ENCODE measurements at regions not wholly inside any gene's neighbourhood (a gene's known extent, or its start where the extent isn't known, plus 50 kb on each side); places are given as distances from the start of the nearest gene placed in this dataset.
A peak's percentile ranks its signal among the peaks of the same experiment; 100 is the strongest.

DNA sequence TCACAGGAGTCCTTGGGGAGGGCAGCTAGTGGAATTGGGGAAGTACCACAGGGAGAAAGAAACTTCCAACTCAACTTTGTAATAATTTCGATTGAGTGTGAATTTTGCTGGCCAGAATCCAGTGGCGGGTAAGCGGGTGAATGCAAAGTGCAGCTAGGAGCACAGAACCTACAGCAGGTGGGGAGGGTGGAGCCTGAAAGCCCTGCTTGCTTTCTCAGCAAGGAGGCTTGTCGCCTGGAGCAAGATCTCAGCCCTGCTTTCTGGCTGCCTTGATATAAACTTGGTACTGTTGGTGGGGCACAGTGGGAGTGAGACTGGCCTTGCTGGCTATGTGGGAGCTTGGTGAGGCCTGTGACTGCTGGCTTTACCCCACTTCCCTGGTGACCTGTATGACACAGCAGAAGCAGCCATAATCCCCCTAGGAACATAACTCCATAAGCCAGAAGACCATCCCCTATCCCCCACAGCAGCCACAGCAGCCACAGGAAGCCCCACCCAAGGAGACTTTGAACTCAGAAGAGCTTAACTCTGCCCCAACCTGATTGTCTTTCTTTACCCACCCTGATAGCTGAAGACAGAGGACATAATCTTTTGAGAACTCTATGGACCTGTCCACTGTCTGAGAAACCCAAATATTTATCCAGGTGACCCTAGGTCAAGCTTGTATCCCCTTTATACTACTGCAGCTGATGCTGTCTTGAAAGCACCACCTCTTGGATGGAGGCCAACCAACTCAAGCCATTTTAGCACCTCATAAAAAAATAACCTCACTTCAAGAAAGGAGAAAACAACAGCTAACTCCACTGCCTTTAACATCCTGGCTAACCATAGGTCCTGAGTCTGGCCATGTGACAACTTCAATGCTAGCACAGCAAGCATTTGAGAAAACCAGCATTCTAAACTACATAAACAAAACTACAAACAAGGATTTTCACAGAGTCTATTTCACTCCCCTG lies 87.2 kb upstream of the PDE5A start:
- no peak for DNase-seq (ENCODE audit: low read depth in 2 of 2)

DNA sequence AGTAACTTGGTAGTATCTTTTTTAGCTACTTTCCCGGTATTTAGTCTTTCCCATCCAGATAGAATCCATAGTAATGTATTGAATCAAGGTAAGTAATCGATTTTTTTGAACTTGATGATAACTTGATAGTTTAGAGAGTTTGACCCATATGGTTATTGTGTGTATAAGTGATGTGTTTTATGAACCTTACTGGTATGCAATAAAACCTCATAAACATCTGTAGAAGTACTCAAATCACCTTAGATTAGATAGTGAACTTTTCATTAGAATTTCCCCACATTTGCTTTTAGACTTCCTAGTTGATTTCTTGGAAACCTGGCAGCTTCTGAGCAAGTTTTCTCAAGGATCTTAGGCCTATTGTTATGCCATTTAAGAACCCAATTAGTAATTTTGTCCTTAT lies 80.8 kb upstream of the PDE5A start:
- DNase-seq (ENCODE audit: low read depth in 2 of 2): no peak

DNA sequence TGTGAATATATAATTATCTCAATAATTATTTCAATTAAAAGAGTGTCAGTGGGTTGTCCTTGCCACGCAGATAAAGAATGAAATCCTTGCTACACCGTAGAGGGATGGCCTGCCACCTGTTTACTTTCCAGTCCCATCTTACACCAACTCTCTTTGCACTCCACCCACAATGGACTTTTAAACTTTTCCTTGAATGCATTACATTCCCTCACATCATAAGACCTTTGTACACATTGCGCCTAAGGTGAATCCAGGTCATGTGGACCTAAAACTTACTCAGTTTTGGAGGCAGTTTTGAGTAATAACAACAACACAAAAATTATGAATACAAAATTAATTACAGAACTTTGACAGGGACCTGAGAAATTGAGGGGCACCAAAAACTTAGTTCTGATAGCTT lies 78.7 kb upstream of the PDE5A start:
- DNase-seq (ENCODE audit: low read depth in 2 of 2): no peak

DNA sequence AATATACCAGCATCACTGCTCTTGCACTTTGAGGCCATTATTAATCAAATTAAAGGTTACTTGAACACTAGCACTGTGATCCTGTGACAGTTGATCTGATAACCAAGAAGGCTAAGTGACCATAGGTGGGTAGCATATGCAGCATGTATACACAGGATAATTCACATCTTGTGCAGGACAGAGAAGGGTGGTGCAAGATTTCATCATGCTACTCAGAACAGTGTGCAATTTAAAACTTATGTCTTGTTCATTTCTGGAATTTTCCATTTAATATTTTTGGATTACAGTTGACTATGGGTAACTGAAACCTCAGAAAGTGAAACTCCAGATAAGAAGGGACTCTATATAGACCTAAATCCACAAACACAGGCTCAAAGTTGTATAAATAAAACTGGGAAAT lies 78.2 kb upstream of the PDE5A start:
- DNase-seq (ENCODE audit: low read depth in 2 of 2): no peak

DNA sequence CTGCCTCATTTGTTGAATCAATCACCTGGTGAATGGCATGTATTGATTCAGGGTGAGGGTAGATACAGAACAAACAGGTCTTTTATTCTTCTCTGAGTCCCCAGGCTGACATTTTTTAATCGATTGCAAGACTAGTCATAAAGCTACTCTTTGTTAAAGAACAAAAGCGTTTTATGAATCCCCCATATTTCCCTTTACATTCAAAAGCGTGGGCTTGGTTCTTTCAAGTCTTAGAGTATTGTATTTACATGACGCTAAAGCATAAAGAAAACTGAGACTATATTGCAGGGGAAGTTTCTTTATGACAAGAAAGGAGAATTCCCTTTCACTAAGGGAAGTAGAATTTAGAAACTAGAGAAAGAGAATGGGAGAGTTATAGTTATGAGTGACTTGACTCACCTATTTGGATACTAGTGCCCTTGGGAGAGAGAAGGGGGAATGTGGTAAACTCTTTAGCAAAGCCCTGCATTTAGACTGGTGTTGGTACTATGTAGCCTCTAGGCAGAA lies 69.3 kb upstream of the PDE5A start:
- no peak for DNase-seq (ENCODE audit: low read depth in 2 of 2)

DNA sequence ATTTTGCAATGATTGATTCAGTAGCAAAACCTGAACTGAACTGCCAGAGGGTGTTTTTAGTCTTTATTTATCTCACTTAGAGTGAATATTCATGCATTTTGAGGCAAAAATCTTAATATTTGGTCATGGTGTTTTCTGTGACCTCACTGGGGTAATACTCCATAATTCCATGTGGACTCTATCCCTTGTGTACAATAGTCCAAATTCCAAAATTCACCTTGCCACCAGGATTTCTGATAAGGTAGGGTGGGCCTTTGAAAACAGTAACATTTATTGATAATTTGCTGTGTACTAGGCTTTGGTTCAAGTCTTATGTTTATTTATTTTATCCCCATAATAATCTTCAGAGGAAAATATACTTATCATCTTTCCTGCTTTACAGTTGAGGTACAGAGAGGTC lies 68.4 kb upstream of the PDE5A start:
- DNase-seq (ENCODE audit: low read depth in 2 of 2): no peak

DNA sequence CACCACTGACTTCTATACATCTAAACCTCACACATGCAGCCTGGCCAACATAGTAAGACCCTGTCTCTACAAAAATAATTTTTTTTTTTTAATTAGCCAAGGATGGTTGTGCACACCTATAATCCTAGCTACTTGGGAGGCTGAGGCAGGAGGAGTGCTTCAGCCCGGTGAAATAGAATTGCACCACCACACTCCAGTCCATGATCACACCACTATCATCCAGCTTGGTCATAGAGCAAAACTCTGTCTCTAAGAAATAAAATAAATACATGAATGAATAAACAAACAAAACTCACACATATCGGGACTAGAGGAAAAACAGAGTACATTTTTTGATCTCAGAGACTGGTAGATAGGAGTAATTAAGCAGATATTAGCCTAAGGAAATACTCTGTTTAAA lies 66.6 kb upstream of the PDE5A start:
- DNase-seq (ENCODE audit: low read depth in 2 of 2): no peak

DNA sequence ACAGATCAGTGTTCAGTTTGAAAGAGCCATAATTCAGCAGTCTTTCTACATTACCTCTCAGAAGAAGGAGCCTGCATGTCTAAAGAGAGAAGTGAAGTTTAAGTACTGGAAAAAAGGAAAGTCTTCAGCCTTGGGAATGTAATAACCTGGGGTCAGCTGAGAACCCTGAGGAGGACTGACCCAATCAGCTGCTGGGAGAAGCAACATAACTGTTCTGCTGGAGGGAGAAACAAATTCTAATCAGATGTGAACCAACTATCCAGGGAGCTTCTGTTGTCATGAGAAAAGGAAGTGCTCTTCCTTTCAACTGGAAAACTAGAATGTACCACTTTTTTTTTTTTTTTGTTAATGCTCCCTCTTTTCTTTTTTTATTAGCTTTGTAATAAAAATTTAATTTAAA lies 64.5 kb upstream of the PDE5A start:
- DNase-seq (ENCODE audit: low read depth in 2 of 2): peak in 1 of 2 donors; percentile 4

DNA sequence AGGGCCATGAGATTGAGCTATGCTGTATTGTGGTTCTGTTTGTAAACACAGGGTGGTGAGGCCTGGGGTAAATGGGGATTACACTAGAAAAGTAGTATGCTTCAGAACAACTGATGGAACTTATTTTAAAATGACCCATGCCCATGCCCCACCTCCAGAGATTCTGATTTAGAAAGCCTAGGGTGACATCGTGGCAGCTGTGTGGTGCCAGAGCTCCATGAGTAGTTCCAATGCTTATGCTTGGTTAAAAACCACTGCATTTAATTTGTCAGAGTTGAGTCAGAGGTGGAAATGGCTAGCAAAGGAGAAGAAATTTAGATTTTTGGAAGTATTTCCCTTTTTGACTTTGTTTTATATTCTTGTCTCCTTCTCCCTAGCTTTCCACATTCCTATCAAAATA lies 63.4 kb upstream of the PDE5A start:
- no peak for DNase-seq (ENCODE audit: low read depth in 2 of 2)

DNA sequence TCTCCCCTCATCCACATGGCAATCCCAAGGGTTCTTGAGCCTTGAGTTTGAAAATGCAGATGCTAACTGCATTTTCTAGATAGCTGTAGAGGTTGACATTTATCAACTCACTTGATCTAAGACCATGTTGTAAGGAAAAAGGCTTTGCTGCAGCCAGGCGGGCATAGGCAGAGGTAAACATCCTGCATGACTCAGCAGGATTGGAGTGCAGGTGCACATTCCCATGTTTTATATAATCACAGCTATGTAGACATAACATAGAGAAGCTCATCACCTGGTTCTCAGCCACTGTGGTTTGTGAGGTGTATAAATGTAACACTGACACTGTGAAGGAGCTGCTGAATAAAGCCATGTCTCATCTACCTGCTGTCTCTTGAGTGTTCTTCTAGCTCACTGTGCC lies 62.3 kb upstream of the PDE5A start:
- peak; percentile 11 to 14 for DNase-seq (ENCODE audit: low read depth in 2 of 2)

DNA sequence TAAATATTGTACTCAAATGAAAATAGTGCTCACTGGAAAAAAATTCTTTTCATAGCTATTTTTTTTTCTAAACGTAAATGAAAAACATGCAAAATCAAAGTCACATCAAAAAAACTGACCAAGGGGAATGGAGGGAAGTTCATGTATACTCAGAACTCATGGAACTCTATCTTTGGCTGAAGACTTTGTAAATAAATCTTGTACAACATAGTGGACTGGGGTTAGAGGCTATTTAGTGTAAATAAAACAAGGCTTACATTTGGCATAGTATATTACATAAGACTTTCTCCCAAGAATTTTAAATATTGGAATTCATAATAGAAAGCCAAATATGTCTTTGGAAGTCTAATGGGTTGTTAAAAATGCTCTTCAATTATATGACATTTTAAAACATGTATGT lies 59.8 kb upstream of the PDE5A start:
- DNase-seq (ENCODE audit: low read depth in 2 of 2): no peak

DNA sequence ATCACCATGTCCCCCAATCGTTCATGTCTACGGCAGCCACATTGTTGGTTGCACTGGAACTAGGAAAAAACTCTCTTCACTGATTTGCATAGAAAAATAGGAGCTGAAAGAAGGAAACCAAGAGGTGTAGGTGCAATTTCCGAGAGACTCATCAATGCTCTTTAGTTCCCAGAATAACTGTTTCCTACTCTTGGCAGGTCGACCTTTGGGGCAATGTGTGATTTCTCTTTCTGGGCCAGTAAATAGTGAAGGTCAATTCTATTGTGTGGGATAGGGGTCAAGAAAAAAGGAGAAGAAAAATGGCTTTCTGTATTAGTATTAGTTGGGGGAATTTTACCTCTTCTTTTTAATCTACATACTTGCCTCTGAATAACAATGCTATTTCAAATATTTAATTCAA lies 55.9 kb upstream of the PDE5A start:
- DNase-seq (ENCODE audit: low read depth in 2 of 2): no peak

DNA sequence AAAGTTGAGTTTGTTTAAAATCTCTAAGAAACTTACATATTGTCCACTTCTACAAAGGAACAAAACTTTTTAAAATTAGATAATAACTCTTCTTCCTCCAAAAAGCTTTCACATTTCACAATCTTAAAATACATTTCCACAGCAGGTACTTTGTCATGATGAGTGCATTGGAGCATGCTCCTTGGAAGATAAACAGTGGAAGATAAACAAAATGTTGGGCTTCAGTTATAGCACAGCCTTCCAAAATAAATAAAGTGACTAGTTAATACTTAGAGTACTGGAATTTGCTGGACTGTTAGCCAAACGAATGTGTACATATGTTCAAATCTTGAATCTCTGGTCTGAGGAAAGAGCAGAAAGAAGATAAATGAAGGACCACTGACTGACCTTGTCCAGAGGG lies 54.9 kb upstream of the PDE5A start:
- no peak for DNase-seq (ENCODE audit: low read depth in 2 of 2)

DNA sequence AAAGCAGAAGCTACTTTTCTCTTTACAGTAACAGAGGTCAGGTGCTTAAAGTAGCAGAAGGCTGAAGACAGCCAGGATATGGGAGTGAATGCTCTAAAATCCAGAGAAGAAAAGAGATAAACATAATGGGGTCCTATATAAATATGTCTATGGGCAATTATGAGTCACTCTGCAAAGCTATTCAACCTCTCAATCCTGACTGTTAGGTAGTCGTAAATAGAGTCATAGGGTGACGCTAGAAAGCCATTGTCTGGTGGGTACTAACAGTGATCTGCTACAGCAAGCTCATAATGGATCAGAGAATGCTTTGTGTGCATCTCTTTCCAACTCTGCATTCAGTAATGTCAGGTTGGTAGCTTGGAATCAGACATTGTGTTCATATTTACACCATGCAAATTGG lies 53.5 kb upstream of the PDE5A start:
- DNase-seq (ENCODE audit: low read depth in 2 of 2): peak in 1 of 2 donors; percentile 3

DNA sequence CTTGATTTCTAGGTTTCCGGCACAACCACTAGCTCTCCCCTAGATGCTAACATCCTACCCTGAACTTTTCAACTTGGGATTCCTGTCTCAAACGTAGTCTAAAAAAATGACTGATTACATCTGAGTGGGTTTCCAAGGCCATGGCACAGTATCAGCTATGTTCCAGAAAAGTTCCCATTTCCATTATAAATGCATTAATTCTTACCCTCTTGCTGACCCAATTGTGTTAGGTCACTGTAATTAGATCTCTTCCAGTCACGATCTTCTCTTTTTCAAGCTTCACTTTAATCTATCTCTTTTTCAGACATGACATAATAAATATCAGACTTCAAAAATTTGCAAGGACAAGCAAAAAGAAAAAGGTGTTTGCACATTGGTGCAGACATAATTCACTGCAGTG lies 50.6 kb upstream of the PDE5A start:
- no peak for DNase-seq (ENCODE audit: low read depth in 2 of 2)

DNA sequence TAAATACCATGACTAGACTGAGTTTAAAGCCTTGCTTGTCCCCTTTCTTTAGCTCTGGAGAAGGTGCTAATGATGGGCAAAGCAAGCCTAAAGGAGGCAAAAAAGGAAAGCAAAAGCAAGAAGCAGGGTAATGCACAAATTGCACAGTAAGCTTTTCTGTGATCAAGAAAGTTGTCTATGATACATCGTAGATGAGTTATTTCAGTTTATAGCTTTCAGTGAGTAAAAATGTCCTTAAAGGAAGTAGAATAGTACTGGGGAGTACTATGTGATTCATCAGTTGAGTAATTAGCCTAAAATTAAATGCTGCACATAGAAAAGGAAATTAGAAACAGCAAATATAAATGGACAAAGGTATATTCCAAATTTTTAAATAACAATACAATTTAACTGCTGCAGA lies 50.2 kb upstream of the PDE5A start:
- no peak for DNase-seq (ENCODE audit: low read depth in 2 of 2)
